GM23338 (cell line): ENCODE measurements at regions not wholly inside any gene's neighbourhood (a gene's known extent, or its start where the extent isn't known, plus 50 kb on each side); places are given as distances from the start of the nearest gene placed in this dataset.

Experiments used
- ATAC-seq: fragments of 200-7000 bp; cut with Tn5 transposase; 3 replicates; pipeline ENCODE4 v1.9.1; 2020
- DNase-seq: peaks from one replicate; pipeline ENCODE4 v3.0.0-alpha.2; 2015; ENCODE audit warnings: low spot score
- H2AFZ ChIP-seq: fragments of 200-600 bp; sonication (generic); 2 replicates; pipeline ENCODE4 v1.8.0; 2016; ENCODE audit warnings: antibody characterized with exemption, mild to moderate bottlenecking, moderate library complexity
- H3F3A ChIP-seq: fragments of 200-600 bp; sonication (generic); replicated peaks from 2 replicates; pipeline ENCODE4 v1.8.0; 2017; ENCODE audit warnings: antibody characterized with exemption, mixed run types, low read depth
- H3K27ac ChIP-seq: fragments of 200-600 bp; sonication (generic); 2 replicates; pipeline ENCODE4 v1.6.1; 2016; ENCODE audit warnings: low read depth
- H3K27me3 ChIP-seq: fragments of 200-600 bp; sonication (generic); 2 replicates; pipeline ENCODE4 v1.8.0; 2016; ENCODE audit warnings: mild to moderate bottlenecking, mixed run types, moderate library complexity; ENCODE audit not compliant: insufficient read depth
- H3K36me3 ChIP-seq: fragments of 200-600 bp; sonication (generic); 2 replicates; pipeline ENCODE4 v1.8.0; 2016; ENCODE audit warnings: mild to moderate bottlenecking; ENCODE audit not compliant: insufficient read depth
- H3K4me1 ChIP-seq: fragments of 200-600 bp; sonication (generic); 2 replicates; pipeline ENCODE4 v1.8.0; 2016; ENCODE audit warnings: mild to moderate bottlenecking, moderate library complexity; ENCODE audit not compliant: insufficient read depth
- H3K4me2 ChIP-seq: fragments of 200-600 bp; sonication (generic); 2 replicates; pipeline ENCODE4 v1.7.1; 2017; ENCODE audit warnings: mixed run types
- H3K4me3 ChIP-seq: fragments of 200-600 bp; sonication (generic); 2 replicates; pipeline ENCODE4 v1.6.1; 2016; ENCODE audit warnings: mixed run types
- H3K79me2 ChIP-seq: fragments of 200-600 bp; sonication (generic); replicated peaks from 2 replicates; pipeline ENCODE4 v1.8.0; 2017; ENCODE audit warnings: mild to moderate bottlenecking; ENCODE audit not compliant: insufficient read depth
- H3K9me2 ChIP-seq: fragments of 200-600 bp; sonication (generic); 2 replicates; pipeline ENCODE4 v1.8.0; 2017; ENCODE audit not compliant: insufficient read depth
- H4K20me1 ChIP-seq: fragments of 200-600 bp; sonication (generic); replicated peaks from 2 replicates; pipeline ENCODE4 v1.8.0; 2017; ENCODE audit warnings: mild to moderate bottlenecking; ENCODE audit not compliant: insufficient read depth
- H3K27ac Mint-ChIP-seq: 2 replicates; pipeline ENCODE4 v1.8.0; 2020; ENCODE audit warnings: inconsistent platforms, mild to moderate bottlenecking, moderate library complexity, mixed read lengths
- H3K27me3 Mint-ChIP-seq: 3 replicates; pipeline ENCODE4 v1.8.0; 2022; ENCODE audit warnings: low read depth, mild to moderate bottlenecking, moderate library complexity, mixed read lengths, inconsistent platforms; ENCODE audit not compliant: insufficient read depth, poor library complexity
- H3K36me3 Mint-ChIP-seq: 3 replicates; pipeline ENCODE4 v1.8.0; 2021; ENCODE audit warnings: low read depth, mild to moderate bottlenecking, inconsistent platforms, moderate library complexity, mixed read lengths
- H3K4me1 Mint-ChIP-seq: 3 replicates; pipeline ENCODE4 v1.8.0; 2020; ENCODE audit warnings: mild to moderate bottlenecking, inconsistent platforms, mixed read lengths
- H3K4me3 Mint-ChIP-seq: 3 replicates; pipeline ENCODE4 v1.8.0; 2021; ENCODE audit warnings: moderate library complexity, mild to moderate bottlenecking, inconsistent platforms, mixed read lengths
- H3K9me3 Mint-ChIP-seq: 3 replicates; pipeline ENCODE4 v1.8.0; 2020; ENCODE audit warnings: moderate library complexity, mild to moderate bottlenecking, inconsistent platforms, mixed read lengths
- CREB1 ChIP-seq: fragments of 250-450 bp; sonication (Bioruptor Pico); IDR thresholded peaks from 2 replicates; pipeline ENCODE4 v1.5.0; 2020; ENCODE audit warnings: low read depth, mild to moderate bottlenecking, moderate library complexity
- CTCF ChIP-seq, 2 experiments: fragments of 200-600 bp in 1 of 2; sonication (generic) in 1 of 2; conservative IDR thresholded peaks; 2 replicates each; pipeline versions ENCODE4 v1.5.1 to v1.6.1; 2016 to 2017; ENCODE audit warnings: antibody characterized with exemption in 2 of 2, low read depth in 2 of 2, mild to moderate bottlenecking in 2 of 2, moderate library complexity in 1 of 2
- ETS1 ChIP-seq: IDR thresholded peaks from 2 replicates; pipeline ENCODE4 v1.6.1; 2016; ENCODE audit warnings: antibody characterized with exemption
- EZH2 ChIP-seq: fragments of 200-600 bp; sonication (generic); IDR thresholded peaks from one replicate; pipeline ENCODE4 v1.8.0; 2017; ENCODE audit warnings: antibody characterized with exemption, mild to moderate bottlenecking, low read depth; ENCODE audit not compliant: unreplicated experiment
- EZH2phosphoT487 ChIP-seq: fragments of 200-600 bp; sonication (generic); IDR thresholded peaks from one replicate; pipeline ENCODE4 v1.8.1; 2018; ENCODE audit warnings: antibody characterized with exemption; ENCODE audit not compliant: unreplicated experiment
- JUNB ChIP-seq: IDR thresholded peaks from one replicate; pipeline ENCODE4 v1.6.1; 2016; ENCODE audit warnings: antibody characterized with exemption; ENCODE audit not compliant: unreplicated experiment
- NANOG ChIP-seq: IDR thresholded peaks from 2 replicates; pipeline ENCODE4 v1.6.1; 2016; ENCODE audit warnings: antibody characterized with exemption, borderline replicate concordance
- POLR2AphosphoS5 ChIP-seq: IDR thresholded peaks from 2 replicates; pipeline ENCODE4 v1.6.1; 2016; ENCODE audit warnings: antibody characterized with exemption, low read depth
- REST ChIP-seq: IDR thresholded peaks from one replicate; pipeline ENCODE4 v1.6.1; 2018; ENCODE audit warnings: antibody characterized with exemption; ENCODE audit not compliant: unreplicated experiment
- STAT1 ChIP-seq: IDR thresholded peaks from one replicate; pipeline ENCODE4 v1.6.1; 2016; ENCODE audit warnings: antibody characterized with exemption; ENCODE audit not compliant: unreplicated experiment
- ZNF114 ChIP-seq: fragments of 250-450 bp; sonication (Bioruptor Pico); IDR thresholded peaks from 2 replicates; pipeline ENCODE4 v1.5.0; 2020; ENCODE audit warnings: mild to moderate bottlenecking, moderate library complexity
- ZNF331 ChIP-seq: fragments of 250-450 bp; sonication (Bioruptor Pico); IDR thresholded peaks from 2 replicates; pipeline ENCODE4 v1.5.0; 2020; ENCODE audit warnings: low read depth, mild to moderate bottlenecking, moderate library complexity
- ZNF462 ChIP-seq: fragments of 250-450 bp; sonication (Bioruptor Pico); IDR thresholded peaks from 2 replicates; pipeline ENCODE4 v1.5.0; 2020; ENCODE audit warnings: mild to moderate bottlenecking, moderate library complexity

GRCh38 chrX:45843518-45843917 lies 642.8 kb upstream of the DIPK2B start:
- Histone ChIP-seq H3K27me3 (no peaks in the 10 kb centered on the region), H3K4me3 (no peak overlapping the region), H3K4me1 (no peaks in the 10 kb centered on the region; the same call in 1 of the 2 replicates), H4K20me1 (peaks cover 13% of the 10 kb centered on the region), H3K9me2 (no peaks in the 10 kb centered on the region), H2AFZ (no peak overlapping the region), H3F3A (no peaks in the 10 kb centered on the region), H3K27ac (no peak overlapping the region), H3K4me2 (no peak overlapping the region), H3K79me2 (peaks cover 98% of the 10 kb centered on the region), H3K36me3 (peaks cover 12% of the 10 kb centered on the region)
- Mint-ChIP-seq H3K4me3 (0 out of 3 replicates have a peak overlapping the region, but pooled peaks have one; percentile 6), H3K27me3 (peaks cover 2% of the 10 kb centered on the region), H3K9me3 (peaks cover 2% of the 10 kb centered on the region; the same call in 2 of the 3 replicates), H3K27ac (no peak overlapping the region), H3K36me3 (peaks cover 91% of the 10 kb centered on the region), H3K4me1 (peaks cover 35% of the 10 kb centered on the region)
- DNase-seq (no peak), ATAC-seq (no peak)
- TF ChIP-seq EZH2phosphoT487 (no peak), NANOG (no peak), ZNF331 (no peak), CTCF (conservative IDR thresholded peaks at IDR 0.05; ENCODE audit: low read depth in 2 of 2) (no peak), REST (no peak), ZNF114 (CRISPR knock-in tag) (no peak), JUNB (no peak), ZNF462 (CRISPR knock-in tag) (no peak), ETS1 (no peak), EZH2 (no peak), POLR2AphosphoS5 (no peak), STAT1 (no peak), CREB1 (CRISPR knock-in tag) (no peak)
